HG02798 (cell line): ENCODE measurements at regions not wholly inside any gene's neighbourhood (a gene's known extent, or its start where the extent isn't known, plus 50 kb on each side); places are given as distances from the start of the nearest gene placed in this dataset.
"Not testable (repeated sequence)": the region's sequence is repeated elsewhere in the genome, so short reads cannot be mapped to it uniquely, and the experiment has no call there.

ENCODE experiments used
- ATAC-seq: cut with Tn5 transposase; IDR thresholded peaks from one replicate; pipeline ENCODE4 v1.9.1; 2021; ENCODE audit warnings: mild to moderate bottlenecking; ENCODE audit not compliant: unreplicated experiment, poor library complexity

DNA sequence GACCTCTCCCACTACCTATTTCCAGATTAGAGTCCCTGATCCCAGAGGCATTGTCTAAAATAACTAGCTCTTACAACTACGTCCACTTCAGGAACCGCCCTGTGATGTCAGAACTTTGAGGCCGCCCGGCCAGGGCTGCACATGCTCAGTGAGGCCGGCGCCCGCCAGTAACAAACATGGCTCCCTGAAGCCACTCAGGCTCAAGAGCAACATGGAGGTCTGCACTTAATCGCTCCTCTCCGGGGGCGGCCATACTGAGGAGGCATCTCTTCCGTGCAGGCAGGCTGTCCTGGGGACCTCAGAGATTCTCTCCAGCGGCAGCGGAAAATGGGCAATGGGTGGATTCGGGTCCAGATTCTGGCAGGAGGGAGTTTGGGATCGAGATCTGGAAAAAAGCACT, 385.1 kb downstream of the SPATA31A6 start:
- not testable (repeated sequence) for ATAC-seq

DNA sequence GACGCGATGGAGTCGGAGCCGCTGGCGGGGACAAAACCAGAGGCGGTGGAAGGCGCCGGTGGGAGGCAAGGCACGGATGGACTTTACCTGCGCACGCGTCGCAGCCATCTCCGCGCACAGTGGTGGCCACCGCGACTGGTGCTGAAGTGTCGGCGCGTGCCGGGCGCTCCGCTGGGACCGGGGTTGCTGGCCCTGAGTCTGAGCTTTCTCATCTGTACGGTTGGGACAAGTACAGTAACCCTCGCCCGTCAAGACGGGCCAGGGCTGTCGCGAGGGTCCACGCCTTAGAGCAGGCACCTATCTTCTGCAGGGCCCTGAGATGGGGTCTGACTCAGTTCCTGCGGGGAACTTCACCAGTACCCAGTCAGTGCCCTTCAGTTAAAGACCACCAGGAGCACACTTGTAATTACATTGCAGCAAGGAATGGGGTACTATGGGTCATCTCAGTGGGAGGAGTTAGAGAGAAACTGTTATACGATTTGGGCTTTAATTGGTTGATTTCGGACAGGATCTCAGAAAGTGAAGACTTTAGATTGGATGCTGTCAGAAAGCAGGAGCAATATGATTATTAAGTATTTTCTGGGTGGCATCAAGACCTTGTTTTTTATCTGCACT, 385.6 kb downstream of the SPATA31A6 start:
- not testable (repeated sequence) for ATAC-seq

DNA sequence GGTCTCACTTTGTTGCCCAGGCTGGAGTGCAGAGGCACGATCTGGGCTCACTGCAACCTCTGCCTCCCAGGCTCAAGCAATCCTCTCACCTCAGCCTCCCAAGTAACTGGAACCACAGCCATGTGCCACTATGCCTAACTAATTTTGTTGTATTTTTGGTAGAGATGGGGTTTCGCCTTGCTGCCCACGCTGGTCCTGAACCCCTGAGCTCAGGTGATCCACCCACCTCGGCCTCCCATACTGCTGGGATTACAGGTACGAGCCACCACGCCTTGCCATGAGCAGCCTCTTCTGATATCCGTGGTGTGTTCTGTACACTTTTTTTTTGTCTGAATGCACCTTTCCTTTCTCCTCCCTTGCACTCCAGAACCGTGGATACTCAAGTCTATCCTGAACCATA, 394.4 kb downstream of the SPATA31A6 start:
- ATAC-seq = not testable (repeated sequence)
